ENCODE measurements at regions not wholly inside any gene's neighbourhood (a gene's known extent, or its start where the extent isn't known, plus 50 kb on each side); places are given as distances from the start of the nearest gene placed in this dataset.

DNA sequence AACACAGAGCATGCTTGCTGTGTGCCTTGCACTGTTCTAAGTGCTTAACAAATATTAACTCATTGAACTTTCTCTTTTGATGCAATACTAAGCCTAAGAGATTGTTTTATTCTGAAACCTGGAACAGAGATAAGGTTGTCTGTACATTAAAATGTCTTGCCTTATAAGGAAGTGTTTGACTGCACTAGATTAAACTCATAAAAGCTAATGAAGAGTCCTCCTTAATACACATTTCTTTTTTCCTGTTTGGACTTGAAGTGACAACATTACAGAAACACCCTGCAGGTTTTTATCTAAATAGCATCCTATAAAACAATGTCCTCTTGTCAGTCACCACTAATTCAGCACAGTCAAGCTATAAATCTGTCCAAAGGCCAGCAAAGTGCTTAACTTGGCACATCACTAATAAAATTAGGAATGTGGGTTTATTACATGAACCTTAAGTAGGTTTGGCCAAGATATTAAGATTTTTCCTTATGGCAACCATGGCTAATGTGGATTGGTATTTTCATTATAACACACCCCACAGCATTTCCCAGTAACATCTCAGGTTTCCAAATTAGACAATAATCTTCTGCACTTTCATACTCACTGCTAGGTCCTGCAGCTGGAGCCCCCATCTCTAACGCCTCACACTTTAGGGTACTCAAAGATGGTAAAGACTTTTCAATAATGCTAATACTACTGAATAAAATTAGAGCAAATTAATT, 389.7 kb downstream of the LMO4 start:
- DNase-seq (ENCODE audit: low read depth in 2 of 2): no peak

DNA sequence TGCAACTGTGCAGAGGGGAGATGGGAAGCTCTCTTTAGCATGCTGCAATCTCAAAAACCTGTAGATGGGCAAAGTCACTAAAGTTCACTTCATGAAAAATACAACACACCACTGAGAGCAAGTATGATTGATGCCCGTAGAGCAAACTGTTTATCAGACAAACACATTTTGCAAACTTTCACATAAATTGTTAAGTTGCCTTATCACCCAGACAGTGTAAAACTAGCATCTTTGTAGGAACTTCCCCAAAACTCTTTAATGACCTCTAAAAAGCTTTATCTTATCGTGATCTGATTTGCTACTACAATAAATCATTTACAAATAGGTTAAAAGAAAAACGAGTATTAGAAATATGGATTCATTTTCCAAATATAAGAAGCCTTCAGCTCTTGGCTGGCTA, 391.0 kb downstream of the LMO4 start:
- DNase-seq (ENCODE audit: low read depth in 2 of 2): no peak

DNA sequence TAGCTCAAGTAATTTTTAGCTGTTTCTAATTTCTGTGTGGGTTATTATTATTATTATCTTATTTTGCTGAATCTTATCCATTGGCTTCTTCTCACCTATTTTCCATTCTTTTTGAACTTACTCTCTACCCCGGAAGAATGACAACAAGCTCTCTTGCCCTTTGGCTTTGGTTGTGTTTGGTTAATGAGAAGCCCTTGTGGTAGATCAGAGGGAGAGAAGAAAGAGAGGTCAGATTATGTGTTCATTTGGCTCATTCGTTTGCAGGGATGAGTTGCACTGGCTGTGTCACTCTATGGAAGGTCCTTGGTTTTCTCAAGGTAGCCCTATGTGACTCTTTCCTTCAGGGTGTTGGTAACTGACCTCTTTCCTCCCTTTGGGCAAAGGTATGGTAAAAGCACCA, 391.9 kb downstream of the LMO4 start:
- DNase-seq (ENCODE audit: low read depth in 2 of 2): no peak

DNA sequence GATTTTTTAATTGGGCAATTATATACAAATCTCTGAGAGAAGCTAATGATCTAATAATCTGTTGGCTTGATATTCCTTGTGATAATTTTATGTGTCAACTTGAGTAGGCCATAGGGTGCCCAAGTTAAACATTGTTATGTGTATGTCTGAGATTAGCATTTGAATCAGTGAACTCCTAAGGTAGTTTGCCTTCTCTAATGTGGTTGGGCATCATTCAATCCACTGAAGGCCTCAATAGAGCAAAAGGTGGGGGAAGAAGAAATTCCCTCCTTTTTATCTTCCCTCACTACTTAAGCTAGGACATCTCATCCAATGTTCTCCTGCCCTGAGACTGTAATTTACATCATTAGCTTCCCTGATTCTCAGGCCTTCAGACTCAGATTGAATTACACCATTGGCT, 394.5 kb downstream of the LMO4 start:
- no peak for DNase-seq (ENCODE audit: low read depth in 2 of 2)

DNA sequence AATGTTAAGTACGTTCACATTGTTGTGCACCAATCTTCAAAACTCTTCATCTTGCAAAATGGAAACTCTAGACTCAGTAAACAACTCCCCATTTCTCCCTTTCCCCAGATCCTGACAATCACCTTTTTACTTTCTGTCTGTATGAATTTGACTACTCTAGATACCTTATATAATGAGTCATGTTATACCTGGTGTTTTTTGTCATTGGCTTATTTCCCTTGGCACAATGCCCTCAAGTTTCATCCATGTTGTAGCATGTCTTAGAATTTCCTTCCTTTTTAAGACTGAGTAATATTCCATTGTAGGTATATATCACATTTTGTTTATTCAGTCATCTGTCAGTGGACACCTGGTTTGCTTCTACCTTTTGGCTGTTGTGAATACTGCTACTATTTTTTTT, 399.5 kb downstream of the LMO4 start:
- DNase-seq (ENCODE audit: low read depth in 2 of 2): no peak

DNA sequence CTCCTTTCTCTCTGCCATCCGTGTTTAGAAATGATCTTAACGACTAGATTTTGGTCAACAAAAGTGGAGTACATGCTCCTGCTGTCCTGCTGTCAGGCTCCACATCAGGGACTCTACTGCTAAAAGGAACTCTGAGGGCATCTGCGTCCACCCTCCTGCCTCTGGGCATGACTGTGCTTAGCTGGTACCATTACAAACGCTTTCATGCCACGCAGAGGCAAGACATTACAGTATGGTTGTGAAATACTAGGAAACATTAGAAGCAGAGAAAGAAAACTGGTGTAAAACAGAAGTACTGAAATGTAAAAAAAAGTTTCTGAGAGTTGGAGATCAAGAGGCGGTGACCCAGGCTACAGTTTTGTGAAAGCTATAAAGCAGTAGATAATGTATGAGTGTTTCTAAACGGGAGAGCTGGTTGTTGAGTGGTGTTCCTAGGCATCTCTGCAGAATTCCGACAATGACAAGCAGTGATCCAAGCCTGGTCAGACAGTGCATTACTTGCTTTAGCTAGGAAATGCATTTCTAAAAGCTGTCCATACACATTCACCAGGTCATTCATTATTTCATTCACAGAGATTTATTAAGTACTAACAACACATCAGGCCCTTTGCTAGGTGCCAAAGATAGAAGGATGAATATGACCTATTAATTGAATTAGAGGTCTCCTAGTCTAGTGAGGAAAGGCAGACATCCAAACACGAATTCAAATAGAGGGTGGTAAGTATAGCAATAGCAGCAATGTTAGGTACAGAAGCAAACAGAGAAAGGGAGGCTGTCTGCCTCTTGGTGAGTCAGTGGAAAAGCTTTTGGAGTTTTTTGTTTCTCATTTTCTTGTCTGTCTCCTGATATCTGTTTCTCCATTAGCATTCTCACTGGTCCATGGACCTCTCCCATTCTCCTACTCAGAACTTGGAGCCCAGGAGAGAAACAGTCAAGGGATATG, 401.9 kb downstream of the LMO4 start:
- DNase-seq (ENCODE audit: low read depth in 2 of 2): no peak

DNA sequence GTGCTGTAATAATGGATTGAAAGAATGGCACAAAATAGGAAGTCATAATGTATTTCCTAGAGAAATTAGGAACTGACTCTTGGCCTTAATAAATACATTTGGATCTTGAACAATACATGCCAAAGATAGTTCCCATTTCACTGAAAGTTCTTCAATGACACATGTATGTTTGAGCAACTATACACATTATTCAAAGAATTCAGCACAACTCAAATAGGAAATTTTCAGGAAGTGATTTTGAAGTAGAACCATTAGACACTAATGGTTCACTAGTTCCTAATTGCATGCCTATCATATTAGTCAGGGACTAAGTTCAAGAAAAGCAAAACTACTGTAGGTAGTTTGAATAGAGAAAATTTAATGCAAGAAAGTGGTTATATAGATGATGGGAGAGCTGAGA, 404.7 kb downstream of the LMO4 start:
- no peak for DNase-seq (ENCODE audit: low read depth in 2 of 2)

DNA sequence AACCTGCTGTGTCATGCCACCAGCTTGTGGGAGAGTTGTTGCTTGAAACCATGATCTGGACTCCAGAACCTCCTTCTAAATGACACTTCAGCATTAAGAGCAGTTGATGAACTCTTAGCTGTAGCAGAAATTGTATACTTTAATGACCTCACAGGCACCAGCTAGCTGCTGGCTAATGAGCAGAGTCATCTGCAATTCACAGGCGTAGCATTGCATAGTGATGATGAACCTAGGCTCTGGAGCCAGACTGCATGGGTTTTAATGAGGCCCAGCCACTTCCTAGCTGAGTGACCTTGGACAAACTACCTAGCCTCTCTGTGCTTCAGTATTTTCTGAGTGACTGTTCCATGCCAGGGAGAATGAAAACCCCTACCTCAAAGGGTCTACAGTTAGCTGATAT, 407.1 kb downstream of the LMO4 start:
- no peak for DNase-seq (ENCODE audit: low read depth in 2 of 2)

DNA sequence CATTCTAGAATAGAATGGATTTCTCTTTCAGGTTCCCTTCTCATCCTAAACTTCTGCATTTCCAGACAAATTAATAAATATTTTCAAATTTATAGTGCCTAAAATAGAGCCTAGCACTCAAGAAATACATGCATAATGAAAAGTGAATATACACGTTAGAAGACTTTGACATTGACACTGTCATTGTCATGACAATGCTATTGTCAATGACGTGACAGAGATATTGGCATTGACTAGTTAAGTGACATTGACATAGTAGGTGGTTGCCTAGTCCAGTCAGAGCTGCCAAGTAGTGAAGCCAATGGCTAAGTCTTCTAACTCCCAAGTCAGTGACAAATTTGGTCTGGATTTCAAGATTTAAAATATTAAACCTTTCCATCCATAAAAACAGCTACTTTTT, 410.5 kb downstream of the LMO4 start:
- no peak for DNase-seq (ENCODE audit: low read depth in 2 of 2)

DNA sequence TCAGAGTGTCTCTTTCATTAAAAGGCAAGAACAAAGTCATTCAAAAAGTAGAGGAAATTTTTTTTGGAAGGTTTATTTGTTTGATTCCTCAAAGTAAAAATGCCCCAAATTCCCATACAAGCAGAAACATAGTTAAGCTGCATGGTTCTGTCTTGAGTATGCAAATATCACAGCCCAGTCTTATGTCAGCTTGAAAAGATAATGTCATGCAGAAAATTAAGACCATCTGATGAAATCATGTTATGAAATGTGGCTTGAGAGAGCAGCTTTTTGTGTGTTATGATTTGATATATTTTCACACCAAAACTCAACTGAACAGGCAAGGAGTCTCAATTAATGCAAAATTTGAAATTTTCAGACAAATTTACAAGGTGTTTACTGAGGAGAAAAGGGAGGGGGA, 411.0 kb downstream of the LMO4 start:
- DNase-seq (ENCODE audit: low read depth in 2 of 2): no peak

DNA sequence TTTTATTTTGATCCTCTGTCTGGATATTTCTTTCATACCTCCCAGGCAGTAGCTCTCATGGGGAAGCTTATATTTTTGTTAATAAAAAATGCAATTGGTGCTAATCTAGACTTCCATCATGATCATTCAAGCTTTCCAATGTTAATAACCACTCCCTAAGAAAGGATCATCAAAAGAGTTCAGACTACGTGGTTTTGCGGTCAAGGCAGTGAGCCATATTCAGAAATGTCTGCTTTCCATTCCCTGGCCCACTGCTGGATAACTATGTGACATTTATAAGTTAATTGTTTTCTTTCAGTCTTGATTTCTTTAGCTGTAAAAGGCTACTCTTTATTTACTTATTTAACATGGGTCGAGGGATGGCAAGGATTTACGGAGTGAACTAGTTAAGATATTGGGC, 414.6 kb downstream of the LMO4 start:
- no peak for DNase-seq (ENCODE audit: low read depth in 2 of 2)

DNA sequence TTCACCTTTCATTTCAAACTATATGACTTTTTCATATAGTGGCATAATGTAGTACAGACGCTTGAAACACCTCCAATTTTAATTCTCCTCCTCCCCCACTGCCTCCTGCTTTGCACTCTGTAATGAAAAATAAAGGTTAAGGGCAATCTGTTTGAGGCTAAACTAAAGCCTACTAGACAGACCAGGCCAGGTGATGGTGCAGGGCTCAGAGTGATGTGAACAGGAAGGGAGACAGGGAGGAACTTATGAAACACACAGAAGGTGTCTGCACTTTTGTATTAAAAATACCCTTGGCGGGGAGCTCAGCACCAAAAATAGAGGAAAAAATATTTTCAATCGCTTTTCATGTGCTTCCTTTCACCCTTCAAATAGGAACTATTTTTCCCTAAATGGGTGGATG, 415.4 kb downstream of the LMO4 start:
- no peak for DNase-seq (ENCODE audit: low read depth in 2 of 2)

DNA sequence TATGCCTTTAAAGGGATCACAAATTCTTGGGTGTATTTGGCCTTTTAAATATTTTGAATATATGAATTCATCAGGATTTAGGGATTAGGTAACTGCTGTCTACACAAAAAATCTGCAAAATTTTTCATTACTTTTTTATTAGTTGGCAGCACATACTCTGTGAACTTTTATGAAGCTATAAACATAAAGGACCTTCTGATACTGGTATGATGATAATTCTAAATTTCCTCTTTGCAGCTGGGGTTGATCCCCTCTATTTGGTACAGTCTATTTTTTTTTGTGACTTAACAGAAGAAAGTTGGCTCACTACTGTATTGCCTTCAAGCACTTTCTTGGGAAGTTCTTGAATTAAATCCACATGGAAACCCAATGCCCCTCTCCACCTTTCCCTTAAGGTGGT, 416.1 kb downstream of the LMO4 start:
- no peak for DNase-seq (ENCODE audit: low read depth in 2 of 2)

DNA sequence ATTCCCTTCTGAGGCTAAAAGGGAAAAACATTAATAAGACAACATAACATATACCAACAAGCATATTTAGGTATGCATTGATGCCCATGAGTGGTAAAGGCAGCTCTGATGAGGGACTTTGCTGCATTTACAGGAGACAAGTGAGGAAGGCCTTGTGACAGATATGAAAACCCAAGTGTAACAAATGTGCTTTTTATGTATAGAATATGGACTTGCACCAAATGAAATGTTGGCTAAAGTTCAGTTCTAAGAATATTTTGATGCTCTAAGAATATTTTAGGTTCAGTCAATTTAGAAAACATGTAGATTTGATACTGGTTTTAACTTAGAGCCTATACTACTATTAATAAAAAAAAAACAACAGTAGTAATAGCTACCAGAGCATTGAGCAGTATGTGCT, 424.7 kb downstream of the LMO4 start:
- no peak for DNase-seq (ENCODE audit: low read depth in 2 of 2)

DNA sequence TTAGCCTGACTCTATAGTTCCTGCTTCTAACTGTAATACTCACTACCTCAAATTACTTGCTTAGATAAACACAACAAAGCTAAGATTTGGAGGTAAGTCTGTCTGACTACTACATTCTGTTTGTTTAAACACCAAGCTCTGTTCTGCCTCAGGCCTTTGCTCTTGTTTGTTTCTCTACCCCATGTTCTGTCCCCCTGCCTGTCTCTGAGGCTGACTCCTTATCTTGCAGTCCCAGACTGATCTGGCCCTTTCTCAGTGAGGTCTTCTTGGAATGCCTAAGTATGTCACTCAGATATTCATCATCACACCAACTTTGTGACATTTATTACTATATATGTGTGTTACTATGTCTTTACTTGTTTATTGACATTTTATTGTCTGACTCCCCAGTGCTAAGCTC, 425.5 kb downstream of the LMO4 start:
- no peak for DNase-seq (ENCODE audit: low read depth in 2 of 2)

DNA sequence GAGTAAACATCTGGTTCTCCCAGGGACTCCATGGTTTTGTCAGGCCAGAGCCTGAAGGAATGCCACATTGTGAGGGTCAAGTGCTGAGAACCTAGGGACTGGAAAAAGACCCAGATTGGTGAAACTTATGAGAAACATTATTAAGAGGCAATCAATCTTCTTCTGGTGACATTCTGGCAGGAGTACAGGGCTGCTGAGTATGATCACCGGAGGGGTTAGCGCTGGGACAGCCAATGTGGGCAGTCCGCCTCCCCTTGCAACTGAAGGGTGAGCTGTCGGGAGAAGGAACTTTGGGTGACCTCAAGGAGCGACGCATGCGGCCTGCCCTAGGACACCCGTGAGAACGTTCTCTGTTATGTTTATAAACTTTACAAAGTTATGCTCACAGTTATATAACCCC, 429.0 kb downstream of the LMO4 start:
- no peak for DNase-seq (ENCODE audit: low read depth in 2 of 2)

DNA sequence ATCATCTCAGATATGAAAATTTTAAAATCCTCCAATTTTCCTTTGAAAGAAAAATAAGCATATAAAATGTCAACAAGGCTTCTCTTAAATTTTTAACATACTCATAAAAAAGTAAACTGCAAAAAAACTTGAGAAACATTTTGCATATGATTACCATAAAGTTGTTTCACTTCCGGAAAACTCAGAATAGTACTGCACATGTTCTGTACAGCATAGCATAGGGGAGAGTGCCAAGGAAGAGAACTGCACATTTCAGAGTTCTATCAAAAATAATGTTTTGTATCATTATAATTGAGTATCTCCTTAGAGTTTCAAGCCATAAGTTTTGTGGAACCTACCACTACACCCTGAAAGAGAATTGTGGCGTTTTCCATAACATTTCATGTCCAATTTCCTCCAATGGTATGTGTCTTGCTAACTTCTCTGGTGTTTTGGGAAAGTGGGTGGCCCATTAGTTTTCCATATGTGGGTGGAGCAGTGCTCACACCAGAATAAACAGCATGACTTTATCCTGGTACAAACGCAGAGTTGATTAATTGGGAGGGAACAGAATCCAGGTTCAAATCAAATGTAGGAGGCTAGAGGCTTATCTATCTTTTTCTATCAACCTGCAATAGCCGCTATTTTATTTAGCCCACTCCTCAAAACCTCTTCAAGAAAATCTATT, 430.9 kb downstream of the LMO4 start:
- no peak for DNase-seq (ENCODE audit: low read depth in 2 of 2)

DNA sequence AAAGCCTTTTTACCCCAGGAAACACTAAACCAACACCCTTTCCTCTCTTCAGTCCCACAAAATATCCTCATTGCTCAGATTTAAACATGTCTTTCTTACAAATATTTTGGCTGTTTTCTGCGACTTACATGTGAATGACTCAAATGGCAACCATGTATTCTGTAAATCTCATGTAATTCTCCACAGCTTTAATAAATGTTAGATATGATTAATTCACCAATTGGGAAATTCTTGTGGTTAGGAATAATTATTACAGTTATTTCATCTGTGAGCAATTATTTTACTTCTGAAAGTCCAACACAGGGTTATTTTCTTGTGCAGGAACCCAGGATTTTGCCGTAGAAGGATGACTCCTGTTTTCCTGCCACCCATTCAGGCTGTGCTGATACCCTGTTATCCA, 431.5 kb downstream of the LMO4 start:
- DNase-seq (ENCODE audit: low read depth in 2 of 2): no peak

DNA sequence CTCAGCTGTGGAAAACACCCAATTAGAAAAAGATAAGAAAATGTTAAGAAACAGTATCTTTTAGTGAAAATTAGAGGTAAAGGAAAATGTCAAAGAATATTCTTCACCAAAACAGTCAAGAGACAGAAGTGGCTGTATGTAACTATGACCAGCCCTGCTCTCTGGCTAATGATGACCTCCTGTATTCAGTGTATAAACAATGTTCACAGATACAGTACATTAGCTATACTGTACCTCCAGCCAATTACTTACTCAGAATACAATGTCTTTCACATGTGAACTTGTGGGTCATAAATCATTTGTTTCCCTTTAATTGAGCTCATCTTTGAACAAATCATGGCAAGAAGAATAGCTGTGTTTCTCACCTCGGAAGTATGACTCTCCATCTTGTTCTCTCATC, 432.0 kb downstream of the LMO4 start:
- DNase-seq (ENCODE audit: low read depth in 2 of 2): no peak

DNA sequence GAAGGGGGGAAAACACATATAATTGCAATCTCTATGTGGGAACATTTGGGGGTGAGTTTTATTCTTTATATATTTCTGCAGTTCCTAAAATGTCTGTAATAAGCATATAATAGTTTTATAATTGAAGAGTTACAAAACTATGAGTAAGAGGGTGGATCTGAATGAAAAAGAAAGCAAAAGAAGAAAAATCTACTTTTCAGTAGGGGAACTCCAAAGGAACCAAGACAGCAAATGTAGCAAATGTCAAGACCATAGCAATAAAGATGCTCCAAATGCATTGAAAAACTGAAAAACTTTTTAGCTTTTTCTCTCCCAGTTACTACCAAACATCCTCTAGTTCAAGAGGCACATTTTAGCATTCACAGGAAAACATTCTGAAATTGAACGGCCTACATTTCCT, 434.8 kb downstream of the LMO4 start:
- no peak for DNase-seq (ENCODE audit: low read depth in 2 of 2)

DNA sequence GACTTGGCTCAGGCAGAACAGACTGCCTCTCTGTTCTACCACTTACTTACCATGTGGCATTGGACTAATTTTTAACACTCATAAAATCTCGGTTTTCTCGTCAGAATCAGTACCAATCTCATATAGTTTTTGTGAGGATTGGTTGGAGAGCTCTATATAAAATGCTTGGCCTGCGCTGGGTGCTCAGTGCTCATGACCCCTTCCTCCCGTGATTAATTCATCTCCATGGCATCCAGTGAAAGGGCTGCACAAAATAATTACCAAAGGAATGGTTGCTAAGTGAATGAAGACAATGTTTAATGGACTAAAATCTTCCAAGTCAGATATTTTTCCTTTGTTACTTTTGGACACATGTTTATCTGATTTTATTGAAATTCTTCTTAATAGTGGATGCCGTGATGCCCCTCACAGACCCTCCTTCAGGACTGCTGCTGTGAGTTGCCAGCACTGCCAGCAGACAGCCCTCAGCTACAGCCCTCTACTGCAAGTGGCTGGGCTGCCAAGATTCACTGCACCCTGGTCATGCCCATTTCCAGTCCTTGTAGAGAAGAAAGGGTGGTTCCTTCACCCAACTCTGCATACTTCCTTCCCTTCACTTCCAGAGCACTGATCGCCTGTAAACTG, 436.5 kb downstream of the LMO4 start:
- DNase-seq (ENCODE audit: low read depth in 2 of 2): no peak

DNA sequence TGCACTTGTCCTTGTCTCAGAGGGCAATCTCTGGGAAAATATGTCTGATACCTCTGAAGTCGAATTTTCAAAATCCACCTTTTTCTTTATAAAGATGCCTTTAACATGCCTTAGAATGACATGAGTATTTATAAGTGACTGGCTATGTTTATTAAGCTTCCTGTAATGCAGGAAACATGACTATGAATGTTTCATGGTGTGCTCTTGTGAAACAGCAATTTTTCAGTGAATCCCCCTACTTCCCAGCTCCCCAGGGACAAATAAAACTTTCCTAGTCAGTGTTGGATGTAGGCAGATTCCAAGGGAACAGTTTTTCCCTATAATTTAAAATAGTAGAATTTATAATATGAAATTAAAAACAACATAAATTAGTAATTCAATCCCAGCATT, 437.0 kb downstream of the LMO4 start:
- DNase-seq (ENCODE audit: low read depth in 2 of 2): no peak

Measured in stimulated activated CD8-positive, alpha-beta memory T cell treated with anti-CD3 and anti-CD28 coated beads, Interleukin-2, amount 100 ng/mL, for 48 hours (primary cell).